ENCODE measurements at regions not wholly inside any gene's neighbourhood (a gene's known extent, or its start where the extent isn't known, plus 50 kb on each side); places are given as distances from the start of the nearest gene placed in this dataset.

GRCh38 chrX:138463476-138463875 lies 248.0 kb downstream of the FGF13 start:
- Histone ChIP-seq H3K4me1 (no peaks in the 10 kb centered on the region), H3K4me3 (no peak overlapping the region), H3K9me3 (no peaks in the 10 kb centered on the region), H3K4me2 (no peak overlapping the region), H3K27ac (no peak overlapping the region)
- ChIA-PET CTCF (no interaction called here), POLR2A (no interaction called here)
- DNase-seq (ENCODE audit: low read depth in 1 of 2, low spot score in 1 of 2) (no peak), ATAC-seq (no peak), FAIRE-seq (no peak)
- 11% methylated on average over 3 of the region's 4 CpGs for WGBS (ENCODE audit: missing lambda C conversion rate)
- TF ChIP-seq CEBPB (IDR thresholded peaks at IDR 0.05): no peak
- TF ChIP-seq GATA3 (IDR thresholded peaks at IDR 0.05; ENCODE audit: borderline replicate concordance): no peak
- no peak for TF ChIP-seq ELK1 (IDR thresholded peaks at IDR 0.05; ENCODE audit: low read depth, low read length)
- no peak for TF ChIP-seq CHD2 (IDR thresholded peaks at IDR 0.05; ENCODE audit: low read length, partially characterized antibody)
- no peak for TF ChIP-seq SMC3 (IDR thresholded peaks at IDR 0.05)
- TF ChIP-seq HOXB13 (CRISPR knock-in tag; IDR thresholded peaks at IDR 0.05; ENCODE audit: low read depth): no peak
- TF ChIP-seq ESRRA (IDR thresholded peaks at IDR 0.05; ENCODE audit: borderline replicate concordance, low read length): no peak
- no peak for TF ChIP-seq HOXB5 (CRISPR knock-in tag; IDR thresholded peaks at IDR 0.05)
- no peak for TF ChIP-seq NR3C1 (IDR thresholded peaks at IDR 0.05)
- TF ChIP-seq FOSL2 (IDR thresholded peaks at IDR 0.05): no peak
- no peak for TF ChIP-seq FOSL2 (CRISPR knock-in tag; IDR thresholded peaks at IDR 0.05)
